Mesendoderm (in vitro differentiated cells): ENCODE measurements at regions not wholly inside any gene's neighbourhood (a gene's known extent, or its start where the extent isn't known, plus 50 kb on each side); places are given as distances from the start of the nearest gene placed in this dataset.

ENCODE experiments used
- DNase-seq: peaks from one replicate; pipeline ENCODE4 v3.0.0; 2013
- H2AK5ac ChIP-seq: 2 replicates; pipeline ENCODE4 v1.6.1; 2013; ENCODE audit warnings: low read length, inconsistent platforms
- H2BK120ac ChIP-seq: 2 replicates; pipeline ENCODE4 v1.6.1; 2013; ENCODE audit warnings: low read depth, mild to moderate bottlenecking, low read length, moderate library complexity, mixed read lengths
- H2BK15ac ChIP-seq: replicated peaks from 2 replicates; pipeline ENCODE4 v1.6.1; 2013; ENCODE audit warnings: low read depth, mild to moderate bottlenecking, moderate library complexity
- H2BK5ac ChIP-seq: 2 replicates; pipeline ENCODE4 v1.6.1; 2013; ENCODE audit warnings: low read length, inconsistent platforms
- H3K18ac ChIP-seq: 2 replicates; pipeline ENCODE4 v1.6.1; 2013; ENCODE audit warnings: mild to moderate bottlenecking, low read length, mixed read lengths
- H3K23ac ChIP-seq: one replicate; pipeline ENCODE4 v1.6.1; 2013; ENCODE audit warnings: low read length
- H3K27ac ChIP-seq: 2 replicates; pipeline ENCODE4 v1.5.1; 2013; ENCODE audit warnings: low read depth, mild to moderate bottlenecking, inconsistent platforms, low read length, moderate library complexity
- H3K27me3 ChIP-seq: 2 replicates; pipeline ENCODE4 v1.6.1; 2013; ENCODE audit warnings: low read length, control low read depth, mild to moderate bottlenecking, inconsistent platforms; ENCODE audit not compliant: insufficient read depth, poor library complexity
- H3K36me3 ChIP-seq: 2 replicates; pipeline ENCODE4 v1.6.1; 2013; ENCODE audit warnings: low read length, inconsistent platforms; ENCODE audit not compliant: control insufficient read depth, insufficient read depth
- H3K4ac ChIP-seq: one replicate; pipeline ENCODE4 v1.6.1; 2013; ENCODE audit warnings: low read depth, mild to moderate bottlenecking, low read length, moderate library complexity
- H3K4me1 ChIP-seq: 2 replicates; pipeline ENCODE4 v1.6.1; 2013; ENCODE audit warnings: low read depth, low read length, inconsistent platforms; ENCODE audit not compliant: control insufficient read depth
- H3K4me2 ChIP-seq: 2 replicates; pipeline ENCODE4 v1.6.1; 2013; ENCODE audit warnings: low read length
- H3K4me3 ChIP-seq: 2 replicates; pipeline ENCODE4 v1.5.1; 2013; ENCODE audit warnings: mild to moderate bottlenecking, low read length
- H3K56ac ChIP-seq: one replicate; pipeline ENCODE4 v1.6.1; 2013; ENCODE audit warnings: low read length
- H3K79me1 ChIP-seq: 2 replicates; pipeline ENCODE4 v1.6.1; 2013; ENCODE audit warnings: low read length, inconsistent platforms
- H3K79me2 ChIP-seq: 2 replicates; pipeline ENCODE4 v1.6.1; 2013; ENCODE audit warnings: mild to moderate bottlenecking, low read length; ENCODE audit not compliant: control insufficient read depth, insufficient read depth
- H3K9ac ChIP-seq: 2 replicates; pipeline ENCODE4 v1.6.1; 2013; ENCODE audit warnings: low read length, inconsistent platforms
- H4K5ac ChIP-seq: one replicate; pipeline ENCODE4 v1.6.1; 2013; ENCODE audit warnings: low read length
- H4K8ac ChIP-seq: one replicate; pipeline ENCODE4 v1.6.1; 2013; ENCODE audit warnings: low read depth, mild to moderate bottlenecking, control low read depth, low read length, moderate library complexity
- WGBS: extraction: QIAGEN DNeasy Blood & Tissue Kit; methylation state at CpG from one replicate; pipeline ENCODE4 v1.1.7; 2013; ENCODE audit warnings: low lambda C conversion rate, missing lambda C conversion rate; ENCODE audit not compliant: insufficient coverage; ENCODE audit errors: extremely low coverage; 5-methylcytosine and 5-hydroxymethylcytosine counted together

GRCh38 chr18:77702686-77703085, 453.0 kb downstream of the GALR1 start:
- Histone ChIP-seq H3K9ac (no peak overlapping the region), H3K23ac (no peak overlapping the region), H3K4me1 (no peaks in the 10 kb centered on the region), H3K27me3 (no peaks in the 10 kb centered on the region), H3K4me2 (no peak overlapping the region), H3K79me2 (no peaks in the 10 kb centered on the region), H3K36me3 (no peaks in the 10 kb centered on the region), H3K18ac (no peak overlapping the region), H2BK120ac (no peak overlapping the region), H4K8ac (no peak overlapping the region), H4K5ac (no peak overlapping the region), H2AK5ac (no peak overlapping the region), H2BK15ac (no peak overlapping the region), H2BK5ac (no peak overlapping the region), H3K79me1 (no peaks in the 10 kb centered on the region), H3K4ac (no peak overlapping the region), H3K56ac (no peak overlapping the region), H3K27ac (no peak overlapping the region), H3K4me3 (no peak overlapping the region)
- DNase-seq = peak; percentile 65
- no CpG with 5 or more reads among the region's 4 CpGs for WGBS

DNA sequence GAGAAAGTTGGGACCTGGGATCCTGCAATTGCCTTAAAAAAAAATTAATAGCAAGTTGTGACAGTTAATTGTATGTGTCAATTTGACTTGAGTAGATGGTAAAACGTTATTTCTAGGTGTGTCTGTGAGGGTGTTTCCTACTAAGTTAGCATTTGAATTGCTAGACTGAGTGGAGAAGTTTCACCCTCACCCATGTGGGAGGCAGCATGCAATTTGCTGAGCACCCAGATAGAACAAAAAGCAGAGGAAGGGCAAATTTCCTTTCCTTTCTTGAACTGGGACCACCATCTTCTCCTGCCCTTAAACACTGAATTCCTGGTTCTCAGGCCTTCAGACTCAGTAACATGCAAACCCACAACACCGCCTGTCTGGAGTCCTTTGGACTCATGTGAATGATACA, 455.7 kb downstream of the GALR1 start:
- H3K36me3 ChIP-seq = no peaks in the 10 kb centered on the region
- no peak for DNase-seq
- H2AK5ac ChIP-seq = no peak overlapping the region
- no peak overlapping the region for H2BK120ac ChIP-seq
- H3K79me1 ChIP-seq = no peaks in the 10 kb centered on the region
- no peak overlapping the region for H3K27ac ChIP-seq
- no peak overlapping the region for H4K8ac ChIP-seq
- no peak overlapping the region for H2BK15ac ChIP-seq
- H3K4me3 ChIP-seq = no peak overlapping the region
- H2BK5ac ChIP-seq = no peak overlapping the region
- H4K5ac ChIP-seq = no peak overlapping the region
- no CpG with 5 or more reads among the region's 2 CpGs for WGBS
- no peak overlapping the region for H3K56ac ChIP-seq
- no peak overlapping the region for H3K4me2 ChIP-seq
- H3K4ac ChIP-seq = no peak overlapping the region
- no peak overlapping the region for H3K23ac ChIP-seq
- H3K4me1 ChIP-seq = no peaks in the 10 kb centered on the region
- no peak overlapping the region for H3K18ac ChIP-seq
- no peaks in the 10 kb centered on the region for H3K79me2 ChIP-seq
- no peaks in the 10 kb centered on the region for H3K27me3 ChIP-seq
- H3K9ac ChIP-seq = no peak overlapping the region

DNA sequence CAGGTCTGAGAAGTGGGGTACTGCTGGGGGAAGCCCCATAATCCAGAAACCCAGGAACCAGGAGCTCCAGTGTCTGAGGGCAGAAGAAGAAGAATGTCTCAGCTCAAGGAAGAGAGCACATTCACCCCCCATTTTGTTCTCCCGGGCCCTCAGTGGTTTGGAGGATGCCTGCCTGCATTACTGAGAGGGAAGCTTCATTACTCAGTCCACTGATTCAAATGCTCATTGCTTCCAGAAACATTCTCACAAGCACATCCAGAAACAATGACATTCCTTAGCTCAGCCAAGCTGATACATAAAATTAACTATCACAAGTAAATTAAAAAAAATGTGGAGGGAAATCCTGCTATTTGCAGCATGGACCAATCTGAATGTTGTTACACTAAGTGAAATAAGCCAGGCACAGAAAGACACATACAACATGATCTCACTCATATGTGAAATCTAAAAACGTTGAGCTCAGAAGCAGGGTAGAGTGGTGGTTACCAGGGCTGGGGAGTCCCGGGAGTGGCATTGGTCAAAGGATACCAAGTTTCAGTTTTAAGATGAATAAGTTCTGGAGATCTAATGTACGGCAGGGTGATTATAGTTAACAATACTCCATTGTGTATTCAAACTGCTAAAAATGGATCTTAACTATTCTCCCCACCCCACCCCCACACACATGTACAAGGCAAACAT, 459.3 kb downstream of the GALR1 start:
- no peak overlapping the region for H3K27ac ChIP-seq
- H3K23ac ChIP-seq = no peak overlapping the region
- H3K79me1 ChIP-seq = no peaks in the 10 kb centered on the region
- H3K79me2 ChIP-seq = no peaks in the 10 kb centered on the region
- H3K36me3 ChIP-seq = no peaks in the 10 kb centered on the region
- H3K27me3 ChIP-seq = no peaks in the 10 kb centered on the region
- H3K4me2 ChIP-seq = no peak overlapping the region
- H4K5ac ChIP-seq = no peak overlapping the region
- H3K4me1 ChIP-seq = no peaks in the 10 kb centered on the region
- no peak overlapping the region for H3K18ac ChIP-seq
- H2BK120ac ChIP-seq = no peak overlapping the region
- no peak overlapping the region for H2BK5ac ChIP-seq
- no peak overlapping the region for H3K56ac ChIP-seq
- no peak overlapping the region for H3K4me3 ChIP-seq
- H3K9ac ChIP-seq = no peak overlapping the region
- no CpG with 5 or more reads among the region's 4 CpGs for WGBS
- no peak for DNase-seq
- H2BK15ac ChIP-seq = no peak overlapping the region
- no peak overlapping the region for H4K8ac ChIP-seq
- no peak overlapping the region for H2AK5ac ChIP-seq
- H3K4ac ChIP-seq = no peak overlapping the region

- no peak overlapping the region for H2AK5ac ChIP-seq
- WGBS = no CpG with 5 or more reads among the region's 3 CpGs
- no peaks in the 10 kb centered on the region for H3K4me1 ChIP-seq
- DNase-seq = no peak
- no peak overlapping the region for H3K9ac ChIP-seq
- no peaks in the 10 kb centered on the region for H3K79me2 ChIP-seq
- no peak overlapping the region for H3K18ac ChIP-seq
- H3K27me3 ChIP-seq = no peaks in the 10 kb centered on the region
- no peak overlapping the region for H4K5ac ChIP-seq
- no peak overlapping the region for H3K4ac ChIP-seq
- no peaks in the 10 kb centered on the region for H3K36me3 ChIP-seq
- no peak overlapping the region for H4K8ac ChIP-seq
- no peak overlapping the region for H3K27ac ChIP-seq
- H2BK5ac ChIP-seq = no peak overlapping the region
- no peak overlapping the region for H2BK15ac ChIP-seq
- no peaks in the 10 kb centered on the region for H3K79me1 ChIP-seq
- H3K23ac ChIP-seq = no peak overlapping the region
- H3K4me3 ChIP-seq = no peak overlapping the region
- no peak overlapping the region for H3K56ac ChIP-seq
- H3K4me2 ChIP-seq = no peak overlapping the region
- H2BK120ac ChIP-seq = no peak overlapping the region
Measured at GRCh38 chr18:77711096-77711495, 461.4 kb downstream of the GALR1 start.

- no peak overlapping the region for H3K4ac ChIP-seq
- no peak overlapping the region for H3K9ac ChIP-seq
- H3K18ac ChIP-seq = no peak overlapping the region
- no peak overlapping the region for H2BK120ac ChIP-seq
- no peaks in the 10 kb centered on the region for H3K27me3 ChIP-seq
- H4K8ac ChIP-seq = no peak overlapping the region
- no CpG with 5 or more reads among the region's 8 CpGs for WGBS
- H3K23ac ChIP-seq = no peak overlapping the region
- no peak overlapping the region for H2BK15ac ChIP-seq
- DNase-seq = no peak
- no peaks in the 10 kb centered on the region for H3K79me2 ChIP-seq
- H3K27ac ChIP-seq = no peak overlapping the region
- H3K56ac ChIP-seq = no peak overlapping the region
- no peaks in the 10 kb centered on the region for H3K36me3 ChIP-seq
- H3K79me1 ChIP-seq = no peaks in the 10 kb centered on the region
- no peak overlapping the region for H2BK5ac ChIP-seq
- no peak overlapping the region for H3K4me2 ChIP-seq
- no peak overlapping the region for H2AK5ac ChIP-seq
- H3K4me3 ChIP-seq = no peak overlapping the region
- no peak overlapping the region for H4K5ac ChIP-seq
- no peaks in the 10 kb centered on the region for H3K4me1 ChIP-seq
Measured at GRCh38 chr18:77714716-77715115, 465.1 kb downstream of the GALR1 start.

GRCh38 chr18:77716282-77716681, 466.6 kb downstream of the GALR1 start:
- H3K36me3 ChIP-seq = no peaks in the 10 kb centered on the region
- H3K4me3 ChIP-seq = no peak overlapping the region
- H2BK15ac ChIP-seq = no peak overlapping the region
- H3K79me1 ChIP-seq = no peaks in the 10 kb centered on the region
- H3K18ac ChIP-seq = no peak overlapping the region
- H4K5ac ChIP-seq = no peak overlapping the region
- no peak overlapping the region for H3K9ac ChIP-seq
- no peak overlapping the region for H2AK5ac ChIP-seq
- DNase-seq = no peak
- H3K4me2 ChIP-seq = no peak overlapping the region
- H3K79me2 ChIP-seq = no peaks in the 10 kb centered on the region
- H3K27ac ChIP-seq = no peak overlapping the region
- H3K4ac ChIP-seq = no peak overlapping the region
- H3K4me1 ChIP-seq = no peaks in the 10 kb centered on the region
- no peak overlapping the region for H3K56ac ChIP-seq
- no peaks in the 10 kb centered on the region for H3K27me3 ChIP-seq
- no peak overlapping the region for H2BK120ac ChIP-seq
- no peak overlapping the region for H3K23ac ChIP-seq
- no peak overlapping the region for H4K8ac ChIP-seq
- no CpG with 5 or more reads among the region's 5 CpGs for WGBS
- no peak overlapping the region for H2BK5ac ChIP-seq
